Neutrophil (primary cell): ENCODE measurements at regions not wholly inside any gene's neighbourhood (a gene's known extent, or its start where the extent isn't known, plus 50 kb on each side); places are given as distances from the start of the nearest gene placed in this dataset.

Experiments used
- H3K27ac ChIP-seq: fragments of 200-600 bp; sonication (generic); 2 replicates; pipeline ENCODE4 v1.5.1; 2016; ENCODE audit warnings: mild to moderate bottlenecking, moderate library complexity
- H3K27me3 ChIP-seq: fragments of 200-600 bp; sonication (generic); 2 replicates; pipeline ENCODE4 v1.6.0; 2016; ENCODE audit warnings: mild to moderate bottlenecking
- H3K36me3 ChIP-seq: fragments of 200-600 bp; sonication (generic); 2 replicates; pipeline ENCODE4 v1.5.1; 2017
- H3K4me1 ChIP-seq, 2 experiments: fragments of 200-600 bp in 1 of 2; sonication (generic) in 1 of 2; 1 replicate in 1 of 2; 2 replicates in 1 of 2; pipeline versions ENCODE4 v1.5.1 to v1.6.1; 2013 to 2016; ENCODE audit warnings: low read depth in 1 of 2, low read length in 1 of 2, mild to moderate bottlenecking in 1 of 2, moderate library complexity in 1 of 2; ENCODE audit not compliant: control insufficient read depth in 1 of 2, insufficient read depth in 1 of 2
- H3K4me3 ChIP-seq, 2 experiments: fragments of 200-600 bp in 1 of 2; sonication (generic) in 1 of 2; 1 replicate in 1 of 2; 2 replicates in 1 of 2; pipeline ENCODE4 v1.5.1; 2013 to 2016; ENCODE audit warnings: low read depth in 1 of 2, low read length in 1 of 2, mild to moderate bottlenecking in 1 of 2, moderate library complexity in 1 of 2
- H3K9me3 ChIP-seq: fragments of 200-600 bp; sonication (generic); 2 replicates; pipeline ENCODE4 v1.5.1; 2016
- CTCF ChIP-seq: fragments of 200-600 bp; sonication (generic); IDR thresholded peaks from 2 replicates; pipeline ENCODE4 v1.5.1; 2016; ENCODE audit warnings: antibody characterized with exemption

GRCh38 chr18:77547757-77548156 lies 298.1 kb downstream of the GALR1 start:
- Histone ChIP-seq H3K27ac (no peak overlapping the region), H3K36me3 (no peaks in the 10 kb centered on the region), H3K9me3 (no peaks in the 10 kb centered on the region), H3K4me3 (no peak overlapping the region), H3K27me3 (no peaks in the 10 kb centered on the region), H3K4me1 (no peaks in the 10 kb centered on the region)
- TF ChIP-seq CTCF, result no peak

- Histone ChIP-seq H3K27ac (no peak overlapping the region), H3K9me3 (no peaks in the 10 kb centered on the region), H3K27me3 (no peaks in the 10 kb centered on the region), H3K36me3 (no peaks in the 10 kb centered on the region), H3K4me1 (no peaks in the 10 kb centered on the region), H3K4me3 (no peak overlapping the region)
- no peak for TF ChIP-seq CTCF
Measured at GRCh38 chr18:77548790-77549420, 299.3 kb downstream of the GALR1 start.

DNA sequence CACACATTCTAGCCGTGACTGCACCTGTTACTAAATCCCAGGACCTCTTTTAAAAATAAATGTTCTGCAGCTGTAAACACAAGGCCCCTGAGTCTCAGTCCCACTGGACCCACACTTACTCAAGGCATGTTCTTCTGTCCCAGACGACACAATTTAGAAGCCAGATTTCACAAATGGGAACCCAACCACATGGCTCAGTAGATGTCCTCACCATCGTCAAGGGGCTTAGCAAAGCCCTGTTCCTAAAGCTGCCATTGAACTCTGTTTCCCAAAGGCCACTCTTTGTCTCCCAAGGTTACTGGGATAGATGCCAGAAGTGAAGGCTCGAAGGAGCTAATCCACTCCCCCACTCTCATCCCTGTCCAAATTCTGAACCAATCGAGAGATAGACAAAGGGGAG lies 301.0 kb downstream of the GALR1 start:
- Histone ChIP-seq H3K4me3 (no peak overlapping the region), H3K36me3 (no peaks in the 10 kb centered on the region), H3K4me1 (no peaks in the 10 kb centered on the region), H3K27ac (no peak overlapping the region), H3K27me3 (no peaks in the 10 kb centered on the region), H3K9me3 (no peaks in the 10 kb centered on the region)
- TF ChIP-seq CTCF, result no peak

DNA sequence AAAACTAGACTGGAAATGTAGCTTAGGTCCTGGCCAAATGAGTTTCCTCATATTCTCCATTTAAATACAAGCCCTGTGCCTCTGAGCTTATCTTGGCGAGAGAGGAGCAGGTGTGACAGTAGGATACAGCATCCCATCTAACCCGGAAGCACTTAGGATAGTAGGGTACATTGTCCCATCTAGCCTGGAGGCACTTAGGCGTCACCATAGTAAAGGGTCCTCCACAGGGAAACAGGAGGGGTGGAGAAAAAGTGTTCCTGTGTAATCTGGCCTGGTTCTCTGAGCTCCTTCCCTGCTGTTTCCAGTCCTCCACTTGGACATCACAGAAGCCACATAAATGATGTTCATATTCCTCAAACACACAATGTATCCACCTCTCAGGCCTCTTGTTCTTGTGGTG lies 301.4 kb downstream of the GALR1 start:
- no peak for TF ChIP-seq CTCF
- H3K36me3 ChIP-seq, result no peaks in the 10 kb centered on the region
- H3K9me3 ChIP-seq, result no peaks in the 10 kb centered on the region
- no peaks in the 10 kb centered on the region for H3K27me3 ChIP-seq
- no peaks in the 10 kb centered on the region for H3K4me1 ChIP-seq
- no peak overlapping the region for H3K27ac ChIP-seq
- H3K4me3 ChIP-seq, result no peak overlapping the region

DNA sequence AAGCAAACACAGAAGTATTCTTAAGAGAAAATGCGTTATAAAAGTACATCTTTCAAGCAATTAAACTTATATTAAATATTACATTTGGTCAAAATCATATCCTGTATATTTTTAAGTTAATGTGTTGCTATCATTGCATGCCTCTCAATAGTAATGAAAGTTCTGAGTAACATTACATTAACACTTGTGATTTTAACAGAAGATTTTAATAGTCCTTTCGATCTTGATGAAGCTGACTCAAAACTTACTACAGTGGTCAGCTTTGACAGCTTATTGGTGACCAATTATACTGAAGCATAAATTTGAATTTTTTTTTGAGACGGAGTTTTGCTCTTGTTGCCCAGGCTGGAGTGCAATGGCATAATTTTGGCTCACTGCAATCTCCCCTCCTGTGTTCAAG lies 303.3 kb downstream of the GALR1 start:
- no peaks in the 10 kb centered on the region for H3K9me3 ChIP-seq
- no peaks in the 10 kb centered on the region for H3K4me1 ChIP-seq
- H3K27me3 ChIP-seq, result no peaks in the 10 kb centered on the region
- no peaks in the 10 kb centered on the region for H3K36me3 ChIP-seq
- no peak overlapping the region for H3K4me3 ChIP-seq
- TF ChIP-seq CTCF, result no peak
- H3K27ac ChIP-seq, result no peak overlapping the region

- TF ChIP-seq CTCF, result no peak
- Histone ChIP-seq H3K4me1 (no peaks in the 10 kb centered on the region), H3K4me3 (no peak overlapping the region), H3K36me3 (no peaks in the 10 kb centered on the region), H3K9me3 (no peaks in the 10 kb centered on the region), H3K27ac (no peak overlapping the region), H3K27me3 (no peaks in the 10 kb centered on the region)
Measured at GRCh38 chr18:77554061-77554460, 304.4 kb downstream of the GALR1 start.
